ENCODE measurements at regions not wholly inside any gene's neighbourhood (a gene's known extent, or its start where the extent isn't known, plus 50 kb on each side); places are given as distances from the start of the nearest gene placed in this dataset.

GRCh38 chr10:61567729-61568128 is 95.0 kb upstream of the CABCOCO1 start:
- no peak for TF ChIP-seq CTCF (IDR thresholded peaks at IDR 0.05)
- no peak for TF ChIP-seq POLR2A (IDR thresholded peaks at IDR 0.05)
